ENCODE measurements at regions not wholly inside any gene's neighbourhood (a gene's known extent, or its start where the extent isn't known, plus 50 kb on each side); places are given as distances from the start of the nearest gene placed in this dataset.

GRCh38 chr7:55280031-55280454 is 85.1 kb upstream of the LANCL2 start:
- no peaks in the 10 kb centered on the region for H3K79me2 ChIP-seq (ENCODE audit: insufficient read depth, low read length)
- H3K9ac ChIP-seq (ENCODE audit: low read length): no peak overlapping the region
- no peak overlapping the region for H3K4me2 ChIP-seq (ENCODE audit: low read depth, low read length, poor library complexity, severe bottlenecking)
- no peak overlapping the region for H2AFZ ChIP-seq (ENCODE audit: low read depth, low read length, severe bottlenecking)
- H3K36me3 ChIP-seq (ENCODE audit: low read length): no peaks in the 10 kb centered on the region
- H3K9me3 ChIP-seq (ENCODE audit: insufficient read depth, low read length): no peaks in the 10 kb centered on the region
- H3K27me3 ChIP-seq (ENCODE audit: low read length): no peaks in the 10 kb centered on the region
- no peak overlapping the region for H3K4me3 ChIP-seq (ENCODE audit: insufficient read depth, low read length, poor library complexity, severe bottlenecking)
- TF ChIP-seq EZH2phosphoT487 (conservative IDR thresholded peaks at IDR 0.05; ENCODE audit: low read length): no peak
- TF ChIP-seq CTCF (IDR thresholded peaks at IDR 0.05; ENCODE audit: insufficient read depth, low read length, poor library complexity, severe bottlenecking): peak; percentile 70
- no peak overlapping the region for H3K27ac ChIP-seq (ENCODE audit: low read depth, low read length)
- no peaks in the 10 kb centered on the region for H3K9me2 ChIP-seq (replicated peaks; ENCODE audit: insufficient read depth, low read length)
- no peaks in the 10 kb centered on the region for H3F3A ChIP-seq (ENCODE audit: insufficient read depth)
- H4K20me1 ChIP-seq (ENCODE audit: low read depth, low read length): no peaks in the 10 kb centered on the region

GRCh38 chr7:55285665-55286064 is 79.5 kb upstream of the LANCL2 start:
- Histone ChIP-seq H4K20me1 (ENCODE audit: low read depth, low read length) (no peaks in the 10 kb centered on the region), H3K27ac (ENCODE audit: low read depth, low read length) (no peak overlapping the region), H3K4me2 (ENCODE audit: low read depth, low read length, poor library complexity, severe bottlenecking) (no peak overlapping the region), H3K79me2 (ENCODE audit: insufficient read depth, low read length) (no peaks in the 10 kb centered on the region), H2AFZ (ENCODE audit: low read depth, low read length, severe bottlenecking) (no peak overlapping the region), H3F3A (ENCODE audit: insufficient read depth) (no peaks in the 10 kb centered on the region), H3K9ac (ENCODE audit: low read length) (no peak overlapping the region), H3K9me2 (replicated peaks; ENCODE audit: insufficient read depth, low read length) (no peaks in the 10 kb centered on the region), H3K36me3 (ENCODE audit: low read length) (no peaks in the 10 kb centered on the region), H3K9me3 (ENCODE audit: insufficient read depth, low read length) (no peaks in the 10 kb centered on the region), H3K4me3 (ENCODE audit: insufficient read depth, low read length, poor library complexity, severe bottlenecking) (no peak overlapping the region), H3K27me3 (ENCODE audit: low read length) (no peaks in the 10 kb centered on the region)
- TF ChIP-seq EZH2phosphoT487 (conservative IDR thresholded peaks at IDR 0.05; ENCODE audit: low read length) (no peak), CTCF (IDR thresholded peaks at IDR 0.05; ENCODE audit: insufficient read depth, low read length, poor library complexity, severe bottlenecking) (no peak)

- Histone ChIP-seq H3K4me2 (ENCODE audit: low read depth, low read length, poor library complexity, severe bottlenecking) (no peak overlapping the region), H3K79me2 (ENCODE audit: insufficient read depth, low read length) (no peaks in the 10 kb centered on the region), H3K9me2 (replicated peaks; ENCODE audit: insufficient read depth, low read length) (no peaks in the 10 kb centered on the region), H3K9ac (ENCODE audit: low read length) (no peak overlapping the region), H3K36me3 (ENCODE audit: low read length) (no peaks in the 10 kb centered on the region), H4K20me1 (ENCODE audit: low read depth, low read length) (no peaks in the 10 kb centered on the region), H3K4me3 (ENCODE audit: insufficient read depth, low read length, poor library complexity, severe bottlenecking) (no peak overlapping the region), H3F3A (ENCODE audit: insufficient read depth) (no peaks in the 10 kb centered on the region), H2AFZ (ENCODE audit: low read depth, low read length, severe bottlenecking) (no peak overlapping the region), H3K27ac (ENCODE audit: low read depth, low read length) (no peak overlapping the region), H3K27me3 (ENCODE audit: low read length) (no peaks in the 10 kb centered on the region), H3K9me3 (ENCODE audit: insufficient read depth, low read length) (no peaks in the 10 kb centered on the region)
- no peak for TF ChIP-seq EZH2phosphoT487 (conservative IDR thresholded peaks at IDR 0.05; ENCODE audit: low read length)
- no peak for TF ChIP-seq CTCF (IDR thresholded peaks at IDR 0.05; ENCODE audit: insufficient read depth, low read length, poor library complexity, severe bottlenecking)
Measured at GRCh38 chr7:55286666-55287065, 78.5 kb upstream of the LANCL2 start.
